NT2/D1 (cell line): ENCODE measurements at regions not wholly inside any gene's neighbourhood (a gene's known extent, or its start where the extent isn't known, plus 50 kb on each side); places are given as distances from the start of the nearest gene placed in this dataset.

Source experiments
- DNase-seq: peaks from one replicate; pipeline ENCODE4 v3.0.0-alpha.2; 2011; ENCODE audit warnings: low read depth, low spot score
- H3K27me3 ChIP-seq: 2 replicates; pipeline ENCODE4 v1.6.0; 2011; ENCODE audit warnings: mild to moderate bottlenecking; ENCODE audit not compliant: insufficient read length, insufficient read depth
- H3K36me3 ChIP-seq: 2 replicates; pipeline ENCODE4 v1.6.1; 2011; ENCODE audit warnings: mild to moderate bottlenecking, low read length, mixed read lengths; ENCODE audit not compliant: insufficient read depth, insufficient read length
- H3K4me1 ChIP-seq: 2 replicates; pipeline ENCODE4 v1.5.1; 2011; ENCODE audit not compliant: insufficient read depth, insufficient read length
- H3K4me3 ChIP-seq: 2 replicates; pipeline ENCODE4 v1.5.1; 2011; ENCODE audit warnings: low read depth; ENCODE audit not compliant: insufficient read length
- H3K9ac ChIP-seq: 2 replicates; pipeline ENCODE4 v1.6.0; 2011; ENCODE audit warnings: low read depth; ENCODE audit not compliant: insufficient read length
- H3K9me3 ChIP-seq: 2 replicates; pipeline ENCODE4 v1.5.1; 2011; ENCODE audit warnings: mild to moderate bottlenecking, low read length; ENCODE audit not compliant: insufficient read depth
- SUZ12 ChIP-seq: IDR thresholded peaks from 2 replicates; pipeline ENCODE4 v1.6.1; 2011; ENCODE audit not compliant: insufficient read length, insufficient read depth; ENCODE audit errors: extremely low read depth
- YY1 ChIP-seq: IDR thresholded peaks from 2 replicates; pipeline ENCODE4 v1.6.1; 2011; ENCODE audit not compliant: insufficient read length, insufficient read depth
- ZNF274 ChIP-seq: IDR thresholded peaks from 2 replicates; pipeline ENCODE4 v1.6.1; 2011; ENCODE audit warnings: mild to moderate bottlenecking, low read depth, low read length

- Histone ChIP-seq H3K9me3 (peaks cover 17% of the 10 kb centered on the region), H3K4me3 (no peak overlapping the region), H3K36me3 (no peaks in the 10 kb centered on the region)
Observed at GRCh38 chr16:86357950-86358349, 152.4 kb upstream of the FOXF1 start.

GRCh38 chr16:86359571-86359970 is 150.8 kb upstream of the FOXF1 start:
- no peak overlapping the region for H3K4me3 ChIP-seq
- peaks cover 17% of the 10 kb centered on the region for H3K9me3 ChIP-seq
- peaks cover 7% of the 10 kb centered on the region for H3K4me1 ChIP-seq
- TF ChIP-seq SUZ12, result no peak
- no peak for TF ChIP-seq YY1
- TF ChIP-seq ZNF274, result no peak
- no peaks in the 10 kb centered on the region for H3K27me3 ChIP-seq
- peak; percentile 25 for DNase-seq
- no peaks in the 10 kb centered on the region for H3K36me3 ChIP-seq
- H3K9ac ChIP-seq, result no peak overlapping the region

More at GRCh38 chr16:86357950-86358349, 152.4 kb upstream of the FOXF1 start:
- H3K9ac ChIP-seq, result no peak overlapping the region
- no peaks in the 10 kb centered on the region for H3K27me3 ChIP-seq
- H3K4me1 ChIP-seq, result peaks cover 7% of the 10 kb centered on the region
- no peak for TF ChIP-seq ZNF274
- DNase-seq, result no peak

GRCh38 chr16:86362155-86362849 is 148.0 kb upstream of the FOXF1 start:
- H3K4me3 ChIP-seq, result no peak overlapping the region
- DNase-seq, result no peak
- no peaks in the 10 kb centered on the region for H3K36me3 ChIP-seq
- H3K9me3 ChIP-seq, result no peaks in the 10 kb centered on the region
- H3K4me1 ChIP-seq, result peaks cover 7% of the 10 kb centered on the region
- no peaks in the 10 kb centered on the region for H3K27me3 ChIP-seq
- no peak for TF ChIP-seq ZNF274
- no peak for TF ChIP-seq SUZ12
- TF ChIP-seq YY1, result no peak
- no peak overlapping the region for H3K9ac ChIP-seq

DNA sequence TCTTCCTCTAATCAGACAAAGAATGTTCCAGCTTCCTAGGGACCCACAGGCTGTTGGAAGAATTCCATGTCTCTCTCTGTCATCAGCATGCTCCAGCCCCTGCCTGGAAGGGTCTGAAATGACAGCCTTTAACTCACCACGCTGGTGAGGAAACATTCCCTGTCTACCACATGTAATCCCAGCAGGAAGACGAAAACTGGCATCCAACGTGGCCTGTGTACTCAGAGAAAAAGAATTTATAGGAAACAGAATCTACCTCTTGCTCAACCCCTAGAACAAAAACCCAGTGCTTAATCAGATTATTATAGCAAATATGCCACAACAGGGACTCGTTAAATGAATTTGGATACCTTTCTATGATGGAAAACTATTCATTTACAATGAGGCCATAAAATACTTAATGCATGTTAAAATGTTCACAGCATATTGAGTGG is 147.3 kb upstream of the FOXF1 start:
- no peak overlapping the region for H3K9ac ChIP-seq
- H3K4me3 ChIP-seq, result no peak overlapping the region
- peaks cover 6% of the 10 kb centered on the region for H3K4me1 ChIP-seq
- DNase-seq, result no peak
- H3K36me3 ChIP-seq, result no peaks in the 10 kb centered on the region
- H3K27me3 ChIP-seq, result no peaks in the 10 kb centered on the region
- TF ChIP-seq YY1, result no peak
- no peak for TF ChIP-seq ZNF274
- no peak for TF ChIP-seq SUZ12
- H3K9me3 ChIP-seq, result no peaks in the 10 kb centered on the region

DNA sequence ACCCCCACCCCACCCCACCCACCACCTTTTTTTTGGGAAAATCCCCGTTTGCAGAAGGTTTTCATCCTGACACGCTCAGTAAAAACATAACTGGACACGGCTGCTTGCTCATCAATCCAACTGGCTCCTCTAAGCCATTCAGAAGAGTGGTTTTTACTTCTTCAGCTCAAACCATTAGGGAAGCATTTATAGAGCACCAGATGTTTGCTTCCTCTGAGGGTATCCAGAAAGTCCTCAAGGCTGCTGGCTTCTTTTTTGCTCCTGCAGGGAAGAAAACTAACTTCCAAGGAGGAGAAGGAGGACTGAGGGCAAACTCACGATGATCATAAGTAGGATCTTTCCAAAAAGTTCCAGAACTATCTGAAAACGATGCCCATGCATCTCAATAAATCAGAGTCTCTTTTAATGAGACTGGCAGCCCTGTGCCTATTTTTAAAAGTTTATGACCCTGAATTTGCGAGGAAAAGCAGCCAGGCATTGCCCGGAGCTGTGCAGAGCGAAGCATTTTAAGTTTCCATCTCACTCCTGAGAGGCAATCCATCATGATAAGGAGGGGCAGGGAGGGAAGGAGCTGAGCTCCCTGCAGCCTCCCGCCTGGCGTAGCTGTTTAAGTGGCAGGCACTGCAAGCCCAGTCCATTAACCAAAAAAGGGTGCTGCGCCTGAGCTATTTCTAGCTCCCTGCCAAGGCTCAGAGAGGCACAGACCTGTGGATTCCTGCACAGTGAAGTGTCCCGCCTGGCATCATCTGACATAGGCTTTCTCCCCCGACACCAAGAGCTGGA is 146.3 kb upstream of the FOXF1 start:
- TF ChIP-seq ZNF274 (no peak), SUZ12 (no peak), YY1 (no peak)
- no peak for DNase-seq
- peaks cover 4% of the 10 kb centered on the region for H3K4me1 ChIP-seq
- H3K9ac ChIP-seq, result no peak overlapping the region
- H3K27me3 ChIP-seq, result no peaks in the 10 kb centered on the region
- H3K4me3 ChIP-seq, result no peak overlapping the region
- no peaks in the 10 kb centered on the region for H3K9me3 ChIP-seq
- no peaks in the 10 kb centered on the region for H3K36me3 ChIP-seq

DNA sequence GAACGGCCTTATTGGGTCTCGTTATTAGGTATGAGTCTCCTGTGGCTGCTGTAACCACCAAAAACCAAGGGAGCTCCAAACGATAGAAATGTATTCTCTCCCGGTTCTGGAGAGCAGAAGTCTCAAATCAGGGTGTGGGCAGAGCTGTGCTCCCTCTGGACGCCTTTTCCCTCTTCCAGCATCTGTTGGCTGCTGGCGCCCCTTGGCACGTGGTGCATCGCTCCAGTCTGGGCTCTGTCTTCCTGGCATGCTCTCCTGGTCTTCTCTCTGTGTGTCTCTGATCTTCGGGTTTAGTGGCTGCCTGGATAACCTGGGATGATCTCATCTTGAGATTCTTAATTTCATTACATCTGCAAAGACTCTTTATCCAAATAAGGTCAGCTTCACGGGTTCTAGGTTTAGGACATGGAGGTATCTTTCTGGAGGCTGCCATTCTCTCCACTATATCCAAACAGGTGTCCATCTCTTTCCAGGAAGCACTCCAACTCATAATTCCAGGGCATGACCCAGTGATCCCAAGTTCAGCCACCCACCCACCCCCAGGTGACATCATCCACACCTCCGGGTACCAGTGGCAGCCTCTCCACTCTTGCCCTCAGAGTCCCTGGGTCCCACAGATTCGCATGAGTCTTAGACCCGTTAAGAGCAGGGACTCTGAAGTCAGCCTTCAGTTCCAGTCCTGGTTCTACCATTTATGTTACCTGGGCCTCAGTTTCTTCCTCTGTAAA is 145.5 kb upstream of the FOXF1 start:
- H3K4me3 ChIP-seq, result no peak overlapping the region
- H3K9me3 ChIP-seq, result no peaks in the 10 kb centered on the region
- DNase-seq, result no peak
- no peak overlapping the region for H3K9ac ChIP-seq
- H3K4me1 ChIP-seq, result no peaks in the 10 kb centered on the region
- H3K36me3 ChIP-seq, result no peaks in the 10 kb centered on the region
- H3K27me3 ChIP-seq, result no peaks in the 10 kb centered on the region
- TF ChIP-seq ZNF274 (no peak), SUZ12 (no peak), YY1 (no peak)
